Loucy (cell line): ENCODE measurements at regions not wholly inside any gene's neighbourhood (a gene's known extent, or its start where the extent isn't known, plus 50 kb on each side); places are given as distances from the start of the nearest gene placed in this dataset.

Experiments used
- H2AFZ ChIP-seq: fragments of 200-600 bp; sonication (generic); 2 replicates; pipeline ENCODE4 v1.6.0; 2016; ENCODE audit warnings: antibody characterized with exemption, mild to moderate bottlenecking, low read length, moderate library complexity
- H3F3A ChIP-seq: fragments of 200-600 bp; 2 replicates; pipeline ENCODE4 v1.6.0; 2016; ENCODE audit warnings: antibody characterized with exemption, low read depth, mild to moderate bottlenecking
- H3K27me3 ChIP-seq: fragments of 200-600 bp; sonication (generic); 2 replicates; pipeline ENCODE4 v1.6.1; 2014; ENCODE audit warnings: low read length, mild to moderate bottlenecking; ENCODE audit not compliant: insufficient read depth, poor library complexity, severe bottlenecking
- H3K36me3 ChIP-seq: fragments of 200-600 bp; sonication (generic); 2 replicates; pipeline ENCODE4 v1.6.1; 2016; ENCODE audit warnings: low read length; ENCODE audit not compliant: insufficient read depth
- H3K4me1 ChIP-seq: fragments of 200-600 bp; sonication (generic); 2 replicates; pipeline ENCODE4 v1.5.1; 2014; ENCODE audit warnings: low read length, mild to moderate bottlenecking; ENCODE audit not compliant: insufficient read depth, poor library complexity, severe bottlenecking
- H3K4me2 ChIP-seq: fragments of 200-600 bp; sonication (generic); 2 replicates; pipeline ENCODE4 v1.6.0; 2014; ENCODE audit warnings: antibody characterized with exemption, low read length, low read depth, mild to moderate bottlenecking; ENCODE audit not compliant: poor library complexity, severe bottlenecking
- H3K4me3 ChIP-seq: fragments of 200-600 bp; sonication (generic); 2 replicates; pipeline ENCODE4 v1.5.1; 2014; ENCODE audit warnings: low read length, mild to moderate bottlenecking, mixed read lengths; ENCODE audit not compliant: poor library complexity, severe bottlenecking
- H3K79me2 ChIP-seq: fragments of 200-600 bp; sonication (generic); 2 replicates; pipeline ENCODE4 v1.6.1; 2014; ENCODE audit warnings: low read length; ENCODE audit not compliant: insufficient read depth
- H3K9ac ChIP-seq: fragments of 200-600 bp; sonication (generic); 2 replicates; pipeline ENCODE4 v1.6.0; 2014; ENCODE audit warnings: mild to moderate bottlenecking, low read depth, low read length, moderate library complexity; ENCODE audit not compliant: poor library complexity, severe bottlenecking
- H3K9me2 ChIP-seq: fragments of 200-600 bp; sonication (generic); replicated peaks from 2 replicates; pipeline ENCODE4 v1.6.1; 2016; ENCODE audit warnings: low read depth, low read length, mixed read lengths
- H3K9me3 ChIP-seq: fragments of 200-600 bp; sonication (generic); 2 replicates; pipeline ENCODE4 v1.6.1; 2014; ENCODE audit warnings: mild to moderate bottlenecking, antibody characterized with exemption, low read length, low read depth; ENCODE audit not compliant: insufficient read depth
- H4K20me1 ChIP-seq: fragments of 200-600 bp; sonication (generic); 2 replicates; pipeline ENCODE4 v1.6.0; 2014; ENCODE audit warnings: antibody characterized with exemption, low read length, mild to moderate bottlenecking; ENCODE audit not compliant: insufficient read depth, poor library complexity, severe bottlenecking
- EZH2phosphoT487 ChIP-seq: fragments of 200-600 bp; IDR thresholded peaks from 2 replicates; pipeline ENCODE4 v1.6.1; 2018; ENCODE audit warnings: antibody characterized with exemption, mild to moderate bottlenecking, moderate library complexity, borderline replicate concordance
- TF ChIP-seq, protein P1 (sequence below): fragments of 200-600 bp; sonication (generic); conservative IDR thresholded peaks from 2 replicates; pipeline ENCODE4 v1.5.1; 2014; ENCODE audit warnings: mild to moderate bottlenecking, antibody characterized with exemption, low read length

- Histone ChIP-seq H3K4me3 (no peak overlapping the region), H3K79me2 (no peaks in the 10 kb centered on the region), H2AFZ (no peak overlapping the region), H4K20me1 (no peaks in the 10 kb centered on the region), H3K27me3 (no peaks in the 10 kb centered on the region), H3K4me1 (no peaks in the 10 kb centered on the region), H3K36me3 (no peaks in the 10 kb centered on the region), H3K9ac (no peak overlapping the region), H3F3A (no peaks in the 10 kb centered on the region), H3K4me2 (no peak overlapping the region), H3K9me2 (no peaks in the 10 kb centered on the region), H3K9me3 (no peaks in the 10 kb centered on the region)
- TF ChIP-seq EZH2phosphoT487 = no peak
- TF ChIP-seq, protein P1, sequence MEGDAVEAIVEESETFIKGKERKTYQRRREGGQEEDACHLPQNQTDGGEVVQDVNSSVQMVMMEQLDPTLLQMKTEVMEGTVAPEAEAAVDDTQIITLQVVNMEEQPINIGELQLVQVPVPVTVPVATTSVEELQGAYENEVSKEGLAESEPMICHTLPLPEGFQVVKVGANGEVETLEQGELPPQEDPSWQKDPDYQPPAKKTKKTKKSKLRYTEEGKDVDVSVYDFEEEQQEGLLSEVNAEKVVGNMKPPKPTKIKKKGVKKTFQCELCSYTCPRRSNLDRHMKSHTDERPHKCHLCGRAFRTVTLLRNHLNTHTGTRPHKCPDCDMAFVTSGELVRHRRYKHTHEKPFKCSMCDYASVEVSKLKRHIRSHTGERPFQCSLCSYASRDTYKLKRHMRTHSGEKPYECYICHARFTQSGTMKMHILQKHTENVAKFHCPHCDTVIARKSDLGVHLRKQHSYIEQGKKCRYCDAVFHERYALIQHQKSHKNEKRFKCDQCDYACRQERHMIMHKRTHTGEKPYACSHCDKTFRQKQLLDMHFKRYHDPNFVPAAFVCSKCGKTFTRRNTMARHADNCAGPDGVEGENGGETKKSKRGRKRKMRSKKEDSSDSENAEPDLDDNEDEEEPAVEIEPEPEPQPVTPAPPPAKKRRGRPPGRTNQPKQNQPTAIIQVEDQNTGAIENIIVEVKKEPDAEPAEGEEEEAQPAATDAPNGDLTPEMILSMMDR = no peak
Observed at GRCh38 chr4:20451986-20452385, 200.3 kb downstream of the SLIT2 start.

DNA sequence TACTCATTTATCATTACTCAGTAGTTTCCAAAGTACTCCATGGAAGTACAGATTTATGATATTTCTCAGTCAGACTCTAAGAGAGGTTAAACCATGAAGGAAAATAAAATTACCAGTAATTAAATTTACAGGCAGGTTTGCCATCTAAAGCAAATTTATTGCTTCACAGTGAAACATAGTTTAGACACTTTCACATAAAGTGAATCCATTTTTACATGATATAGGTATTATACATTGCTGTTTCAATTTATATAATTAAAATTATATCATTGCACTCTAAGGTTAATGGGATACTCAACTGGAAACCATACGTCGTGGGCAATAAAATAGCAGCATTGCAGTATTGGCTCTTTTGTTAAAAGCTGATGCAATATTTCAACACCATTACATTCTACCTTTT, 202.8 kb downstream of the SLIT2 start:
- H3K79me2 ChIP-seq = no peaks in the 10 kb centered on the region
- H3K27me3 ChIP-seq = no peaks in the 10 kb centered on the region
- no peaks in the 10 kb centered on the region for H3K9me2 ChIP-seq
- no peak overlapping the region for H3K4me3 ChIP-seq
- no peaks in the 10 kb centered on the region for H3K4me1 ChIP-seq
- TF ChIP-seq, protein P1 = no peak
- TF ChIP-seq EZH2phosphoT487 = no peak
- no peaks in the 10 kb centered on the region for H3K36me3 ChIP-seq
- H4K20me1 ChIP-seq = no peaks in the 10 kb centered on the region
- no peak overlapping the region for H2AFZ ChIP-seq
- H3K9me3 ChIP-seq = no peaks in the 10 kb centered on the region
- no peak overlapping the region for H3K9ac ChIP-seq
- H3K4me2 ChIP-seq = no peak overlapping the region
- no peaks in the 10 kb centered on the region for H3F3A ChIP-seq

DNA sequence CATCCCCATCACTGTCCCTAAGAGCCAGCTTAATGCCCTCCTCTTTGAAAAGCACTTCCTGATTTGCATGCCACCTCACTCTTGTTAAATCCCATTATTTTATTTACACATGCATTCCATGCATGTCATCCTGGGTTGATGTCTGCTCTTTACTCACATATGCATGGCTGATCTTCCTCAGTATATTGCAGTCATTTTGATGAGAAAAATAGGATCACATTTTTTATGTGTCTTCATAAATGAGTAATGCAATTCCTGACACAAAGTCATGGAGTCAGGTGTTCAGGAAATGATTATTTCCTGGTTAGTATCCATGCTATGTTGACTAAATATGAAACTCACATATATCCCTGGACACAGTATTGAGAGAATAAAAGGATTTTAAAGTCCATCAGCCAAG, 204.7 kb downstream of the SLIT2 start:
- Histone ChIP-seq H3K79me2 (no peaks in the 10 kb centered on the region), H3K27me3 (no peaks in the 10 kb centered on the region), H3K4me1 (no peaks in the 10 kb centered on the region), H3K36me3 (no peaks in the 10 kb centered on the region), H3K4me2 (no peak overlapping the region), H3K4me3 (no peak overlapping the region), H3K9me3 (no peaks in the 10 kb centered on the region), H4K20me1 (no peaks in the 10 kb centered on the region), H3F3A (no peaks in the 10 kb centered on the region), H3K9ac (no peak overlapping the region), H2AFZ (no peak overlapping the region), H3K9me2 (no peaks in the 10 kb centered on the region)
- TF ChIP-seq, protein P1 = no peak
- TF ChIP-seq EZH2phosphoT487 = no peak
